GM12865 (cell line): ENCODE measurements at regions not wholly inside any gene's neighbourhood (a gene's known extent, or its start where the extent isn't known, plus 50 kb on each side); places are given as distances from the start of the nearest gene placed in this dataset.

Experiments used
- DNase-seq: peaks from one replicate; pipeline ENCODE4 v3.0.0; 2010; ENCODE audit warnings: low read depth
- H3K4me3 ChIP-seq: 2 replicates; pipeline ENCODE4 v1.5.1; 2011; ENCODE audit warnings: mild to moderate bottlenecking, low read depth, low read length, control low read depth
- CTCF ChIP-seq: IDR thresholded peaks from 2 replicates; pipeline ENCODE4 v1.5.1; 2011; ENCODE audit warnings: low read length, control low read depth, low read depth, inconsistent platforms; ENCODE audit not compliant: insufficient read depth; ENCODE audit errors: missing control alignments

- no peak for DNase-seq
- TF ChIP-seq CTCF, result no peak
- peak overlapping the region; percentile 23 for H3K4me3 ChIP-seq
Measured at GRCh38 chr17:77470800-77471733, 330.3 kb downstream of the SEC14L1 start.

GRCh38 chr17:77471984-77472461 is 331.3 kb downstream of the SEC14L1 start:
- peak overlapping the region; percentile 9; the same call in 1 of the 2 replicates for H3K4me3 ChIP-seq
- DNase-seq, result peak; percentile 52
- TF ChIP-seq CTCF, result no peak

GRCh38 chr17:77472468-77473310 is 331.9 kb downstream of the SEC14L1 start:
- peak; percentile 56 for DNase-seq
- TF ChIP-seq CTCF, result no peak
- peak overlapping the region; percentile 9; the same call in 1 of the 2 replicates for H3K4me3 ChIP-seq

- H3K4me3 ChIP-seq, result no peak overlapping the region
- no peak for TF ChIP-seq CTCF
- peak; percentile 59 for DNase-seq
Measured at GRCh38 chr17:77473615-77474226, 333.0 kb downstream of the SEC14L1 start.

- no peak for DNase-seq
- no peak overlapping the region for H3K4me3 ChIP-seq
- no peak for TF ChIP-seq CTCF
Measured at GRCh38 chr17:77474292-77474988, 333.7 kb downstream of the SEC14L1 start.
